HepG2 (cell line): ENCODE measurements at regions not wholly inside any gene's neighbourhood (a gene's known extent, or its start where the extent isn't known, plus 50 kb on each side); places are given as distances from the start of the nearest gene placed in this dataset.

ENCODE experiments used
- ATAC-seq: fragments of 200-7000 bp; cut with Tn5 transposase; 3 replicates; pipeline ENCODE4 v1.9.1; 2020; ENCODE audit warnings: mild to moderate bottlenecking, moderate library complexity
- BruUV-seq: library from RNA; stranded (reverse); fragments of 400-500 nt; replicated peaks from 2 replicates; lab custom pipeline; 2021; lab: Mats Ljungman, UMichigan
- CTCF ChIA-PET: fragments of 300-600 bp; formaldehyde crosslinking; extraction: SDS; loops from one replicate; lab custom pipeline; 2021; ENCODE audit warnings: low total read pairs, inconsistent platforms, low intra/inter-chr PET ratio; lab: Yijun Ruan, JAX
- POLR2A ChIA-PET: fragments of 350-600 bp; sonication (Branson Sonifier 250); formaldehyde crosslinking; loops from one replicate; lab custom pipeline; 2020; ENCODE audit warnings: antibody characterized with exemption, inconsistent platforms; lab: Yijun Ruan, JAX
- DNase-seq: peaks from one replicate; pipeline ENCODE4 v3.0.0-alpha.2; 2015; ENCODE audit warnings: low spot score
- FAIRE-seq: peaks from 3 replicates; lab custom pipeline; 2011; peaks lifted over from hg19 to GRCh38; lab: Jason Lieb, UNC
- H2AFZ ChIP-seq: one replicate; pipeline ENCODE4 v1.6.1; 2011; ENCODE audit warnings: low read length, inconsistent platforms
- H3K27ac ChIP-seq: fragments of 300-600 bp; 3 replicates; pipeline ENCODE4 v1.8.0; 2011; ENCODE audit warnings: mixed run types, mild to moderate bottlenecking, mixed read lengths, low read length, inconsistent platforms; ENCODE audit not compliant: insufficient read depth; ENCODE audit errors: extremely low read length
- H3K27me3 ChIP-seq, 2 experiments: fragments of 200-600 bp in 1 of 2; 2 replicates in 1 of 2; 3 replicates in 1 of 2; pipeline versions ENCODE4 v1.6.0 to v1.8.0; 2011; ENCODE audit warnings: low read length in 2 of 2, mild to moderate bottlenecking in 2 of 2, moderate library complexity in 2 of 2, inconsistent platforms in 1 of 2; ENCODE audit not compliant: insufficient read depth in 2 of 2, control insufficient read depth in 1 of 2
- H3K36me3 ChIP-seq, 2 experiments: fragments of 200-600 bp in 1 of 2; replicated peaks in 1 of 2; 2 replicates in 1 of 2; 3 replicates in 1 of 2; pipeline versions ENCODE4 v1.5.1 to v1.8.0; 2011; ENCODE audit warnings: low read length in 2 of 2, inconsistent platforms in 1 of 2; ENCODE audit not compliant: insufficient read depth in 2 of 2, control insufficient read depth in 1 of 2
- H3K4me1 ChIP-seq: 2 replicates; pipeline ENCODE4 v1.5.1; 2012; ENCODE audit warnings: low read length, inconsistent platforms; ENCODE audit not compliant: insufficient read depth
- H3K4me2 ChIP-seq: 2 replicates; pipeline ENCODE4 v1.6.0; 2011; ENCODE audit warnings: low read depth, low read length, inconsistent platforms
- H3K4me3 ChIP-seq, 3 experiments: fragments of 200-600 bp in 1 of 3; sonication (generic), shearing (Covaris generic) in 1 of 3; replicated peaks in 1 of 3; 2 replicates each; pipeline ENCODE4 v1.5.1; 2011 to 2016; ENCODE audit warnings: low read length in 3 of 3, inconsistent platforms in 2 of 3, low read depth in 2 of 3, mild to moderate bottlenecking in 2 of 3, control low read depth in 1 of 3, mixed read lengths in 1 of 3; ENCODE audit not compliant: insufficient read depth in 1 of 3
- H3K79me2 ChIP-seq: one replicate; pipeline ENCODE4 v1.6.1; 2011; ENCODE audit warnings: low read length, inconsistent platforms; ENCODE audit not compliant: insufficient read depth
- H3K9ac ChIP-seq: 2 replicates; pipeline ENCODE4 v1.6.0; 2011; ENCODE audit warnings: mild to moderate bottlenecking, low read depth, low read length, inconsistent platforms; ENCODE audit not compliant: insufficient read depth
- H3K9me3 ChIP-seq: 2 replicates; pipeline ENCODE4 v1.5.1; 2012; ENCODE audit warnings: mild to moderate bottlenecking, low read length
- H4K20me1 ChIP-seq: 2 replicates; pipeline ENCODE4 v1.6.0; 2011; ENCODE audit warnings: inconsistent platforms, mild to moderate bottlenecking, low read length, moderate library complexity; ENCODE audit not compliant: insufficient read depth
- ELF1 ChIP-seq: sonication (generic); formaldehyde crosslinking; IDR thresholded peaks from 2 replicates; pipeline ENCODE4 v1.4.0; 2020; ENCODE audit warnings: missing genetic modification reagents
- ELF4 ChIP-seq: sonication (generic); formaldehyde crosslinking; IDR thresholded peaks from 2 replicates; pipeline ENCODE4 v1.5.0; 2020; ENCODE audit warnings: missing genetic modification reagents, mild to moderate bottlenecking, moderate library complexity, borderline replicate concordance
- NONO ChIP-seq, 2 experiments: fragments of 450-650 bp in 1 of 2; sonication (generic) in 1 of 2; formaldehyde crosslinking in 1 of 2; IDR thresholded peaks in 1 of 2; conservative IDR thresholded peaks in 1 of 2; 2 replicates each; pipeline versions ENCODE4 v1.6.1 to v1.8.0; 2017 to 2022; ENCODE audit warnings: mild to moderate bottlenecking in 1 of 2, missing genetic modification reagents in 1 of 2, moderate library complexity in 1 of 2
- RBM22 ChIP-seq: fragments of 200-400 bp; formaldehyde crosslinking; optimal IDR thresholded peaks from 2 replicates; pipeline ENCODE3; 2017; ENCODE audit warnings: mild to moderate bottlenecking, low read length, moderate library complexity
- ZNF7 ChIP-seq: IDR thresholded peaks from 2 replicates; pipeline ENCODE4 v1.6.1; 2016; ENCODE audit warnings: missing biosample characterization, missing genetic modification reagents
- WGBS: methylation state at CpG from one replicate; pipeline ENCODE4 v1.1.6; 2017; ENCODE audit warnings: low lambda C conversion rate; 5-methylcytosine and 5-hydroxymethylcytosine counted together
- in situ Hi-C: cut with HindIII; loops from 2 replicates; pipeline ENCODE4 v1.10.0; 2017; ENCODE audit warnings: low pct_unique_long_range_greater_than_20kb; ENCODE audit not compliant: extremely low pct_ligation_motif_present
- intact Hi-C: fragments of 100-400 bp; cut with micrococcal nuclease; formaldehyde crosslinking; loops from one replicate; pipeline ENCODE4 v1.10.0; 2022; ENCODE audit not compliant: unreplicated experiment
- TF ChIP-seq, protein P1 (sequence below): IDR thresholded peaks from 2 replicates; pipeline ENCODE4 v1.6.1; 2012; ENCODE audit warnings: low read depth, low read length, improper control_type of control experiment

GRCh38 chr11:25863986-25864385 lies 467.9 kb upstream of the ANO3 start (continued):
- TF ChIP-seq ZNF7 (CRISPR knock-in tag) = no peak

DNA sequence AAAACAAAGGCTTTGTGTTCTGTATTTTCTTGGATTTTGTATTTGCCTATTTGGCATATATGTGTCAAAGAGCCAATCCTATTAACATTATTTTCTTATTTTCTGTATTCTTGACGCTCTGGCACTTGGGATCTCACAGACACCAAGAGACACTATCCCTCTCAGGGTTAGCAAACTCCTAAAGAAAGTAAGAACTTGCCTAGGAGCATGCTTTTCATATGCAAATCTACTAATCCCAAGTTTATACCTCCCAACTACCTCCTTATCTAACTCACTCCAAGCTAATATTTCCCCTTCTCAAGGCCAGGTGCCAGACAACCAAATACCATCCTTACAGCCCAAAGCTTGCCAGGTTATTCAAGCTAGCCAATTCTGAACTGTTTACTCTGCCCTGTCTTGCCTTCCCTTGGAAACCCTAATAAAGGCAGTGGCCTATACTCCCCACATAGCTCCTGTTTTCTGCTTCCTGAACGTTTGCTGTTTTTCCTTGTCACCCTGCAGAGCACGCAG lies 455.4 kb upstream of the ANO3 start:
- H3K4me2 ChIP-seq = no peak overlapping the region
- in situ Hi-C loops (no loop called here), intact Hi-C loops (no loop called here)
- FAIRE-seq (no peak), ATAC-seq (no peak), DNase-seq (no peak)
- no TSS peak for BruUV-seq
- H3K4me1 ChIP-seq = no peaks in the 10 kb centered on the region
- H3K36me3 ChIP-seq = no peaks in the 10 kb centered on the region
- no peak overlapping the region for H3K4me3 ChIP-seq
- H3K9me3 ChIP-seq = no peaks in the 10 kb centered on the region
- ChIA-PET CTCF (no interaction called here), POLR2A (no interaction called here)
- H3K79me2 ChIP-seq = no peaks in the 10 kb centered on the region
- no peak overlapping the region for H3K27ac ChIP-seq
- 1% methylated on average over 3 of the region's 3 CpGs for WGBS
- TF ChIP-seq RBM22 (no peak), ELF4 (CRISPR knock-in tag) (no peak), ELF1 (CRISPR knock-in tag) (no peak), NONO (IDR thresholded peaks at IDR 0.05) (no peak), NONO (CRISPR knock-in tag; conservative IDR thresholded peaks at IDR 0.05) (no peak)
- TF ChIP-seq, protein P1, sequence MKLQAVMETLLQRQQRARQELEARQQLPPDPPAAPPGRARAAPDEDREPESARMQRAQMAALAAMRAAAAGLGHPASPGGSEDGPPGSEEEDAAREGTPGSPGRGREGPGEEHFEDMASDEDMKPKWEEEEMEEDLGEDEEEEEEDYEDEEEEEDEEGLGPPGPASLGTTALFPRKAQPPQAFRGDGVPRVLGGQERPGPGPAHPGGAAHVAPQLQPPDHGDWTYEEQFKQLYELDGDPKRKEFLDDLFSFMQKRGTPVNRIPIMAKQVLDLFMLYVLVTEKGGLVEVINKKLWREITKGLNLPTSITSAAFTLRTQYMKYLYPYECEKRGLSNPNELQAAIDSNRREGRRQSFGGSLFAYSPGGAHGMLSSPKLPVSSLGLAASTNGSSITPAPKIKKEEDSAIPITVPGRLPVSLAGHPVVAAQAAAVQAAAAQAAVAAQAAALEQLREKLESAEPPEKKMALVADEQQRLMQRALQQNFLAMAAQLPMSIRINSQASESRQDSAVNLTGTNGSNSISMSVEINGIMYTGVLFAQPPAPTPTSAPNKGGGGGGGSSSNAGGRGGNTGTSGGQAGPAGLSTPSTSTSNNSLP = no peak
- H3K9ac ChIP-seq = no peak overlapping the region
- H2AFZ ChIP-seq = no peak overlapping the region
- no peaks in the 10 kb centered on the region for H4K20me1 ChIP-seq
- H3K27me3 ChIP-seq = no peaks in the 10 kb centered on the region
